ENCODE measurements at regions not wholly inside any gene's neighbourhood (a gene's known extent, or its start where the extent isn't known, plus 50 kb on each side); places are given as distances from the start of the nearest gene placed in this dataset.

DNA sequence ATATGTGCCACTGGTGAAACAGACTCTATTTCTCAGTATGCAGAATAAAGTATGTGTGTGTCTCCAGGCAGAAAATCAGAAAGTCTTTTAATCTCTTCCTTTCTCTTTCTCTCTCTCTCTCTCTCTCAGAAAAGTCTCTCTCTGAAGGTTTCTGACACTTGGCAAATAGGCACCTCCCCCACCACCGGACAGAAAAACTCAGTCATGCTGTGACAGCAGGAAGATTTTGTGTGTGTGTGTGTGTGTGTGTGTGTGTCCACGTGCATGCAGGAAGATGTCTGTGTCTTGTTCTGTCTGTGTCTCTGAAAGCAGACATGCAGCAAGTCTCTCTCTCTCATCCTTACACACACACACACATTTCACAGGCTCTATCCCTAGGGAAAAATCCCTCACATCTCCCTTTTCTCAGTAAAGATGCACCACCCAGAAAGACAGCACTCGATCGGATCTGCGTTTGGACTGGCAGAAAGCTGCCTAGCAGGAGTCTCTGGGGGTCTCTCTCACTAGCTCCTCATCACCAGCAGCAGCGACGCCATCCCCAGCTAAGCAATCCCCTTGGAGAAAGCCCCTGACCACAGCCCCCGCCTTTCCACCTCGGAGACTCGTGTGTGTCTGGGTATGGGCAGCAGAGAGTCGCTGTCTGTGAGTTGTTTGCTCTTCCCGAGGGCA is 98.3 kb downstream of the EDN3 start:
- TF ChIP-seq, protein P1, sequence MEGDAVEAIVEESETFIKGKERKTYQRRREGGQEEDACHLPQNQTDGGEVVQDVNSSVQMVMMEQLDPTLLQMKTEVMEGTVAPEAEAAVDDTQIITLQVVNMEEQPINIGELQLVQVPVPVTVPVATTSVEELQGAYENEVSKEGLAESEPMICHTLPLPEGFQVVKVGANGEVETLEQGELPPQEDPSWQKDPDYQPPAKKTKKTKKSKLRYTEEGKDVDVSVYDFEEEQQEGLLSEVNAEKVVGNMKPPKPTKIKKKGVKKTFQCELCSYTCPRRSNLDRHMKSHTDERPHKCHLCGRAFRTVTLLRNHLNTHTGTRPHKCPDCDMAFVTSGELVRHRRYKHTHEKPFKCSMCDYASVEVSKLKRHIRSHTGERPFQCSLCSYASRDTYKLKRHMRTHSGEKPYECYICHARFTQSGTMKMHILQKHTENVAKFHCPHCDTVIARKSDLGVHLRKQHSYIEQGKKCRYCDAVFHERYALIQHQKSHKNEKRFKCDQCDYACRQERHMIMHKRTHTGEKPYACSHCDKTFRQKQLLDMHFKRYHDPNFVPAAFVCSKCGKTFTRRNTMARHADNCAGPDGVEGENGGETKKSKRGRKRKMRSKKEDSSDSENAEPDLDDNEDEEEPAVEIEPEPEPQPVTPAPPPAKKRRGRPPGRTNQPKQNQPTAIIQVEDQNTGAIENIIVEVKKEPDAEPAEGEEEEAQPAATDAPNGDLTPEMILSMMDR (IDR thresholded peaks at IDR 0.05; ENCODE audit: control extremely low read depth, extremely low read depth, low read depth, missing control alignments) = no peak
- no peak for DNase-seq (ENCODE audit: extremely low spot score)
- CTCF ChIA-PET = no interaction called here

DNA sequence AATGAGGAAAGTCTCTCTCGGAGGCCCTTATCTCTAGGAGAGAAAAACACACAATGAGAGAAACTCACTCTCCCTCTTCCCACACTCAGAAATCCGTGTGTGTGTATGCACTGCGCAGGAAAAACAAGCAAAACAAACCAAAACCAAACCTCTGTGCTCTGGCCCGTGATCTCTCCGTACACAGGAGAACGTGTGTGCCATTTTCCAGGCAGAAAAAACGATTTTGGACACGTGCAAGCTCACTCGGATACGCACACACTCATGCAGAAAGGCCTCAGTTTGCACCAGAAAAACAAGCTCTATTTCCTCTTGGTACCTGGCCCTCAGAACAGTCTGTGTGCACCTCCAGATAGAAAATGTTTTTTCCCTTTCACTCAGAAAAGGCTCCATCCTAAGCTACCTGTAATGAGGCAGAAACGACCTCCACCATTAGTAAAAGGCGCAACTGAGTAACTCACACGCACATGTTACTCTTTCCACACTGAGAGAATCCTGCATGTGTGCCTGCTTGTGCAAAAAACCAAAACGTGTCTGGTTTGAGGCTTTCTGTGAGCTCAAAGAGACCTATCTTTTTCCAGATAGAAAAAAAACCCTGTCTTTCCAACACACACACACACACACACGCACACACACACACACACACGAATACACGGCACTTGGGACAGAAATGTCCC is 99.2 kb downstream of the EDN3 start:
- CTCF ChIA-PET = no interaction called here
- POLR2A ChIA-PET = no interaction called here
- no peak for DNase-seq (ENCODE audit: extremely low spot score)
- TF ChIP-seq, protein P1 (IDR thresholded peaks at IDR 0.05; ENCODE audit: control extremely low read depth, extremely low read depth, low read depth, missing control alignments) = no peak

More for the DNA sequence above, 98.3 kb downstream of the EDN3 start:
- POLR2A ChIA-PET = no interaction called here

DNA sequence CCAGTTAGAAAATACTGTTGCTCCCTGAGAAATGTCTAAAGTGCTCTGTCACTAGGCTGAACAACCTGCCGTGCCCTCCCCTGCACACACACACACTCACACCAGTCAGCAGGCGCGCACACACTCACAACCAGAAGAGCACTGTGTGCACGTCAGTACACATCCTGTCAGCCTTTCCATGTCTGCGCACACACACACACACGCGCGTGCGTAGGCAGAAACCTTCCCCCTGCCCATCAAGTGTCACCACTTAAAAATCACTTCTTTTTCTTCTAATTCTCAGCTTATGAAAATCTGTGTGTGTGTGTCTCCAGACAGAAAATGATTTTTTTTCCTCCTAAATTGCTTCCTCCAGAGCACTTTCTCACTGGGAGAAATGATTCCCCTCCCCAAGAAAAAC is 100.3 kb downstream of the EDN3 start:
- TF ChIP-seq, protein P1 (IDR thresholded peaks at IDR 0.05; ENCODE audit: control extremely low read depth, extremely low read depth, low read depth, missing control alignments) = no peak
- ChIA-PET POLR2A (no interaction called here), CTCF (no interaction called here)
- DNase-seq (ENCODE audit: extremely low spot score) = no peak

DNA sequence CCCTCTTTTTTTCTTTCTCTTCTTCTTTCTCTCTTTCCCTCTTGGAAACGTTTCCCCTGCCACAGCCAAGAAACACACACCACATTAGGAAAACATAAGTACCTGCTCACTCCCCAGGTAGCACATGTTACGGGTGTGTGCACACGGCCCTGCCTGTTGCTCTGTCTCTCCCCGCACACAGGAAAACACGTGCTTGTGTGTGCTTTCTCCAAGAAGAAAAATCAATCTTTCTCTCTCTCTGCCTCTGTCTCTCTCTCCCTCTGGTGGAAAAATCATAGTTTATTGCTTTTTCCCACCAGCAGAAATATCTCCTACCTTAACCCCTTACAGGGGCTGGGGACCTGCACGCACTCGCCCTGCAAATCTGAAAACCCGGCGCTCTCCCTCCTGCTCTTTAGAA is 102.3 kb downstream of the EDN3 start:
- DNase-seq (ENCODE audit: extremely low spot score) = no peak
- TF ChIP-seq, protein P1 (IDR thresholded peaks at IDR 0.05; ENCODE audit: control extremely low read depth, extremely low read depth, low read depth, missing control alignments) = no peak
- ChIA-PET CTCF (interaction anchor here (0.7 kb wide), 1 partner anchor 15 kb away, joined by 3 read pairs; no protein-coding TSS in a partner anchor), POLR2A (no interaction called here)

DNA sequence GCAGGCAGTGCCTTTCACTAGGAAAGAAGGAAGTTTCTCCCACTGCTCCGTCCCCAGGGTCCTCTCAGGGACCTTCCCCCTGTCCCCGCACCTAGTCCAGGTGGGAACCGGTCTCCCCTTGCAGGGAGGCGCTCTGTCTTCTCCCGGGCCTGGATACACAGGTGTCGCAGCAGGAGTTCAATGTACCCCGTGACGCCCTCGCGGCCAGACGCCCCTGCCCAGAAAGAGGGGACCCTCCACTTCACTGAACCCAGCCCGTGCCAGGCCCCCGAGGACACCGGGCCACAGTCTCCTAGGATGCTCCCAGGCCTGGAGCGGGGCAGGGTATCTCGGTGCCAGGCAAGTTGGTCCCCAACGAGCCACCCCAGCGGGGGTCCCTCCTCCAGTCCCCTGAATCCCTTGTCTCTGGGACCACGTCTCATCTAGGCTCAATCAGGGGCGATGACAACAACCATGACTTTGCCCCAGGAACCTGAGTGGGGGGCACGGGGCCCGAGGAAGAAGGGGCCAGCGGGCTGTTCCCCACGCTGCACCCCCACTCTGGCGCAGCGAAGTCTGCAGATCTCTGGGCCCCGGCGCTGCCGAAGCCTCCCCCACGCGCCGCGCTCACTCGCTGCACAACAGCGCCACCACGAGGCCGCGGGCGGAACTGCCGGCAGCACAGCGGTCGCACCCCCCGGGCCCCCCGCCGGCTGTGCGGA is 103.0 kb downstream of the EDN3 start:
- CTCF ChIA-PET = interaction anchor here (0.7 to 2.7 kb wide), 10 partner anchors 9 to 564 kb away, joined by 3 to 8 read pairs (median 5); no protein-coding TSS in a partner anchor
- TF ChIP-seq, protein P1 (IDR thresholded peaks at IDR 0.05; ENCODE audit: control extremely low read depth, extremely low read depth, low read depth, missing control alignments) = peak; percentile 86
- POLR2A ChIA-PET = no interaction called here
- DNase-seq (ENCODE audit: extremely low spot score) = peak; percentile 82

DNA sequence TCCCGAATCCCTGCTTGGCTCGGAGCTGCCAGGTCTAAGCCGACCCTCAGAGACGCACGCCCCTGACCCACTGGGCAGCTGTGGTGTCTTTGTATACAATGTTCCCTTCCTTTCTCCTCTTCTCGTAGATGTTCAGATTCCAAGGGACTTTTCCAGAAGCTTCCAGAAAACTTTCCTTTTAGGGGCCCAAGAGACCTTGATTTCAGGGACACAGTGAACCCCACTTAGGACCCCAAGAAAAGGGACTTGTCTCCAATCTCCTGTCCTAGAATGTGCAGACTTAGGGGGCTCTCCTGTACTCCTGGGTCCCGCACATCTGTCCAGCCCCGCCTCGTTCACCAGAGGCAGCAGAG is 103.5 kb downstream of the EDN3 start:
- ChIA-PET POLR2A (no interaction called here), CTCF (interaction anchor here (0.7 to 2.7 kb wide), 11 partner anchors 9 to 565 kb away, joined by 3 to 8 read pairs (median 5); no protein-coding TSS in a partner anchor)
- TF ChIP-seq, protein P1 (IDR thresholded peaks at IDR 0.05; ENCODE audit: control extremely low read depth, extremely low read depth, low read depth, missing control alignments) = no peak
- no peak for DNase-seq (ENCODE audit: extremely low spot score)

All from GM10248 (cell line).